ENCODE measurements at regions not wholly inside any gene's neighbourhood (a gene's known extent, or its start where the extent isn't known, plus 50 kb on each side); places are given as distances from the start of the nearest gene placed in this dataset.

GRCh38 chr1:29379443-29380073, 143.2 kb downstream of the PTPRU start:
- DNase-seq: peak; percentile 77

Measured in DMS153 (cell line).